ENCODE measurements at regions not wholly inside any gene's neighbourhood (a gene's known extent, or its start where the extent isn't known, plus 50 kb on each side); places are given as distances from the start of the nearest gene placed in this dataset.

- Mint-ChIP-seq H3K4me3 (no peak overlapping the region), H3K4me1 (no peaks in the 10 kb centered on the region), H3K9me3 (peaks cover 0 to 2% (median 0%) of the 10 kb centered on the region in 9 donors), H3K27me3 (peaks cover 0 to 18% (median 4%) of the 10 kb centered on the region in 5 donors), H3K27ac (no peak overlapping the region), H3K36me3 (no peaks in the 10 kb centered on the region)
- POLR2A ChIA-PET = no interaction called here
- no peak for DNase-seq
- no peak for ATAC-seq
Observed at GRCh38 chrX:20567108-20567507, 300.4 kb upstream of the RPS6KA3 start.

DNA sequence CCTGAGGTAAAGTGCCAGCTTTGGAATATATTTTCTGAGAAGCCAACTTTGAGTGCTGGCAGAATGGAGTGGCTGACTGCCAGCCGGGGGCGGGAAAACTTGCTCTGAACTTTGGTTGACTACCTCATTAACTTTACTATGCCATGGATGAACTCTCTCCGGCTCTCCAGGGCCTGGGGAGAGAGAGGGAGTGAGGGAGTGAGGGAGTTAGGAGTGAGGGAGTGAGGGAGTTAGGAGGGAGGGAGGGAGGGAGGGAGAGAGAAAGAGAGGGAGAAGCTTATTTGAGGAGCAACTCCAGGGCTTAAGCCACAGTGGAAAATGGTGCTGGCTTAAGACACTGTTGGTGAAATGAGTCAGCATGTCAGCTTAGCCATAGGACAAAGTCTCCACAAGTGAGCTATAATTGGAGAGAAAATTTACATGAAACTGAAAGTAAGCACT is 280.9 kb upstream of the RPS6KA3 start:
- ATAC-seq (no peak), DNase-seq (no peak)
- POLR2A ChIA-PET = no interaction called here
- Mint-ChIP-seq H3K9me3 (peaks cover 0 to 21% (median 2%) of the 10 kb centered on the region in 9 donors), H3K27me3 (peaks cover 0 to 3% (median 0%) of the 10 kb centered on the region in 5 donors), H3K4me3 (no peak overlapping the region), H3K27ac (no peak overlapping the region), H3K36me3 (peaks cover 0 to 13% (median 0%) of the 10 kb centered on the region in 3 donors), H3K4me1 (no peaks in the 10 kb centered on the region)

GRCh38 chrX:20545538-20545937 is 278.8 kb upstream of the RPS6KA3 start:
- H3K36me3 Mint-ChIP-seq = peaks cover 0 to 29% (median 4%) of the 10 kb centered on the region in 3 donors

GRCh38 chrX:20542072-20542471 is 275.4 kb upstream of the RPS6KA3 start:
- DNase-seq = no peak
- Mint-ChIP-seq H3K27me3 (peaks cover 0 to 3% (median 0%) of the 10 kb centered on the region in 5 donors), H3K9me3 (peaks cover 0 to 43% (median 9%) of the 10 kb centered on the region in 9 donors), H3K4me3 (no peak overlapping the region), H3K27ac (no peak overlapping the region), H3K4me1 (peaks cover 0 to 1% (median 0%) of the 10 kb centered on the region in 4 donors), H3K36me3 (peaks cover 0 to 29% (median 4%) of the 10 kb centered on the region in 3 donors)
- no peak for ATAC-seq
- POLR2A ChIA-PET = no interaction called here

More at GRCh38 chrX:20545538-20545937, 278.8 kb upstream of the RPS6KA3 start:
- no peak for DNase-seq
- no peak overlapping the region for H3K4me3 Mint-ChIP-seq
- no peak overlapping the region for H3K27ac Mint-ChIP-seq
- no peaks in the 10 kb centered on the region for H3K4me1 Mint-ChIP-seq
- ATAC-seq = no peak
- H3K9me3 Mint-ChIP-seq = peaks cover 0 to 40% (median 9%) of the 10 kb centered on the region in 9 donors
- peaks cover 0 to 3% (median 0%) of the 10 kb centered on the region in 5 donors for H3K27me3 Mint-ChIP-seq
- POLR2A ChIA-PET = no interaction called here

- ATAC-seq (no peak), DNase-seq (no peak)
- no peak overlapping the region for H3K27ac Mint-ChIP-seq
- POLR2A ChIA-PET = no interaction called here
- peaks cover 0 to 10% (median 7%) of the 10 kb centered on the region in 5 donors for H3K27me3 Mint-ChIP-seq
- peaks cover 0 to 35% (median 9%) of the 10 kb centered on the region in 9 donors for H3K9me3 Mint-ChIP-seq
- no peak overlapping the region for H3K4me3 Mint-ChIP-seq
- peaks cover 0 to 29% (median 4%) of the 10 kb centered on the region in 3 donors for H3K36me3 Mint-ChIP-seq
- H3K4me1 Mint-ChIP-seq = peaks cover 0 to 1% (median 0%) of the 10 kb centered on the region in 4 donors
Observed at GRCh38 chrX:20538974-20539373, 272.3 kb upstream of the RPS6KA3 start.

- ATAC-seq = no peak
- DNase-seq = no peak
- Mint-ChIP-seq H3K36me3 (no peaks in the 10 kb centered on the region), H3K9me3 (no peaks in the 10 kb centered on the region), H3K4me3 (no peak overlapping the region), H3K27ac (no peak overlapping the region), H3K27me3 (peaks cover 4 to 44% (median 20%) of the 10 kb centered on the region in 5 donors), H3K4me1 (peaks cover 0 to 6% (median 5%) of the 10 kb centered on the region in 4 donors)
- POLR2A ChIA-PET = no interaction called here
Observed at GRCh38 chrX:20531667-20532066, 265.0 kb upstream of the RPS6KA3 start.

GRCh38 chrX:20530406-20530921 is 263.8 kb upstream of the RPS6KA3 start:
- Mint-ChIP-seq H3K4me3 (peak overlapping the region in 3 of 10 donors; percentile 17 to 32 (median 28)), H3K4me1 (peaks cover 0 to 6% (median 5%) of the 10 kb centered on the region in 4 donors), H3K36me3 (no peaks in the 10 kb centered on the region), H3K9me3 (no peaks in the 10 kb centered on the region), H3K27me3 (peaks cover 4 to 44% (median 20%) of the 10 kb centered on the region in 5 donors), H3K27ac (no peak overlapping the region)
- DNase-seq (peak; percentile 12 to 66 (median 47)), ATAC-seq (peak in 1 of 2 donors; percentile 36)
- POLR2A ChIA-PET = interaction anchor here (1.3 kb wide), 1 partner anchor 950 kb away, joined by 3 read pairs; no protein-coding TSS in a partner anchor

DNA sequence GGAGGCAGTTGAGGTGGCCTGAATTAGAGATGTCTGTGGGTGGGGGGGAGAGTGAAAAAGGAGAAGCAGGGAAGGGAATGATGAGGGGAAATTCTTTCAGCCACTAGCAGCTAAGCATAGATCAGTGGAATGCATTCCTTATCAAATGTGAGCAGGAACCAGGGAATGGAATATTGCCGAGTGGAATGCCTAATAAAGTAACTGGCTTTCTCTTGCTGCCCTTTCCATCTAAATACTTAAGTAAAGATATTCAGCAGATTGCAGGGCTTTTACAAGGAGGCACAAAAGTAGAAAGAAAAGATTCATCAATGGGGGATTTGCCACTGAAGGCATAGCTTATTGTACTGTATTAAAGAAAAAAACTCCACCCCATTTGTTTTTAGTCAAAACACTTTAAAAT is 263.0 kb upstream of the RPS6KA3 start:
- no peaks in the 10 kb centered on the region for H3K36me3 Mint-ChIP-seq
- POLR2A ChIA-PET = interaction anchor here (1.3 kb wide), 1 partner anchor 951 kb away, joined by 3 read pairs; no protein-coding TSS in a partner anchor
- peaks cover 0 to 6% (median 5%) of the 10 kb centered on the region in 4 donors for H3K4me1 Mint-ChIP-seq
- no peak overlapping the region for H3K27ac Mint-ChIP-seq
- no peak for DNase-seq
- no peak for ATAC-seq
- H3K27me3 Mint-ChIP-seq = peaks cover 4 to 41% (median 20%) of the 10 kb centered on the region in 5 donors
- no peaks in the 10 kb centered on the region for H3K9me3 Mint-ChIP-seq
- H3K4me3 Mint-ChIP-seq = no peak overlapping the region

- peaks cover 4 to 37% (median 16%) of the 10 kb centered on the region in 5 donors for H3K27me3 Mint-ChIP-seq
- no peaks in the 10 kb centered on the region for H3K36me3 Mint-ChIP-seq
- POLR2A ChIA-PET = interaction anchor here (1.3 kb wide), 1 partner anchor 951 kb away, joined by 3 read pairs; no protein-coding TSS in a partner anchor
- H3K9me3 Mint-ChIP-seq = no peaks in the 10 kb centered on the region
- H3K27ac Mint-ChIP-seq = no peak overlapping the region
- ATAC-seq (no peak), DNase-seq (no peak)
- no peak overlapping the region for H3K4me3 Mint-ChIP-seq
- H3K4me1 Mint-ChIP-seq = peaks cover 2 to 6% (median 5%) of the 10 kb centered on the region in 4 donors
Observed at GRCh38 chrX:20529301-20529700, 262.6 kb upstream of the RPS6KA3 start.

DNA sequence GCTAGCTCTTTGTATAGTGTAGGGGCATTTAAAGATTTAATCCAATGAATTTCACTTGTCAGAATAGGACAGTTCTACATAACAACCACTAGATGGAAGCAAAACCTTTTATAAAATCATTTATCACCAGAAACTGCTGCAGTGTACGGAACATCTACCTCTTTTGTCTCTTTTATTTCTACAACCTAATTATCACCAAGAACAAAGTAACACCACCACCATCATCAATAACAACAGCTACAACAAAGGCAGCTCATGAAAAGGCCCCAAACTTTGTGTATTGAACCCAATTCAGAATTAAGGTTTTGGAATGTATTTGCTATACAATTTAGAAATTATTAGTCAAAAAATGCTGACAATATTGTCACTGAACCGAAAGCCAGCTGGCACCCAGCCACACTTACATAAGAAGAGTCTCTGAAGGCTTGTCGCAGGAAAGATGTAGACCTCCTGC is 260.9 kb upstream of the RPS6KA3 start:
- no peaks in the 10 kb centered on the region for H3K9me3 Mint-ChIP-seq
- no peak overlapping the region for H3K4me3 Mint-ChIP-seq
- H3K36me3 Mint-ChIP-seq = no peaks in the 10 kb centered on the region
- DNase-seq (peak in 3 of 10 donors; percentile 31 to 45 (median 41)), ATAC-seq (peak; percentile 47 to 54)
- peaks cover 4 to 20% (median 9%) of the 10 kb centered on the region in 5 donors for H3K27me3 Mint-ChIP-seq
- H3K27ac Mint-ChIP-seq = no peak overlapping the region
- POLR2A ChIA-PET = no interaction called here
- H3K4me1 Mint-ChIP-seq = peaks cover 7 to 17% (median 13%) of the 10 kb centered on the region in 4 donors

DNA sequence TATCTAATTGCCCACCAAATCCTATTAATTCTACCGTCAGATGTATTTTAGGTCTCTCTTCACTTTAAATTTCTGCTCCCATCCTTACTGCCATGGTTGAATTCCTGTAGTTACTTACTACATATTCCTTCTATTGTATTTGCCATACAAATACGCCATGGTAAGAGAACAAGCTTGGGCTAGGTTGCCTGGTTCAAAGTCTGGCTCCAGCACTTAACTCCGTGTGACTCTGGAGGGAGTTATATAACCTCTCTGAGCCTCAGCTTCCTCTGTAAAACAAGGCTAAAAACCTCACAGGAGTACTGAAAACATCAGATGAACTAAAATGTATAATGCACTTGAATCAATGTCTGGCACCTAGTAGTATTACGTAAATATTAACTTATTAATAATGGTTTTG is 260.3 kb upstream of the RPS6KA3 start:
- Mint-ChIP-seq H3K4me3 (no peak overlapping the region), H3K27me3 (peaks cover 4 to 18% (median 9%) of the 10 kb centered on the region in 5 donors), H3K36me3 (no peaks in the 10 kb centered on the region), H3K27ac (no peak overlapping the region), H3K4me1 (peaks cover 7 to 17% (median 13%) of the 10 kb centered on the region in 4 donors), H3K9me3 (no peaks in the 10 kb centered on the region)
- ATAC-seq = no peak
- DNase-seq = no peak
- POLR2A ChIA-PET = no interaction called here

- no peaks in the 10 kb centered on the region for H3K36me3 Mint-ChIP-seq
- DNase-seq (peak in 4 of 10 donors; percentile 16 to 56 (median 35)), ATAC-seq (peak; percentile 50 to 88)
- POLR2A ChIA-PET = no interaction called here
- no peaks in the 10 kb centered on the region for H3K9me3 Mint-ChIP-seq
- H3K27ac Mint-ChIP-seq = peak overlapping the region in 3 of 10 donors; percentile 2 to 28 (median 2)
- peaks cover 2 to 9% (median 5%) of the 10 kb centered on the region in 5 donors for H3K27me3 Mint-ChIP-seq
- H3K4me1 Mint-ChIP-seq = peaks cover 7 to 13% (median 12%) of the 10 kb centered on the region in 4 donors
- H3K4me3 Mint-ChIP-seq = no peak overlapping the region
Observed at GRCh38 chrX:20523626-20524312, 257.1 kb upstream of the RPS6KA3 start.

GRCh38 chrX:20522420-20522819 is 255.7 kb upstream of the RPS6KA3 start:
- Mint-ChIP-seq H3K36me3 (no peaks in the 10 kb centered on the region), H3K27ac (no peak overlapping the region), H3K4me1 (peaks cover 4 to 13% (median 11%) of the 10 kb centered on the region in 4 donors), H3K9me3 (no peaks in the 10 kb centered on the region), H3K4me3 (no peak overlapping the region), H3K27me3 (peaks cover 0 to 3% (median 0%) of the 10 kb centered on the region in 5 donors)
- no peak for DNase-seq
- ATAC-seq = no peak
- POLR2A ChIA-PET = no interaction called here
